T-helper 17 cell (primary cell): ENCODE measurements at regions not wholly inside any gene's neighbourhood (a gene's known extent, or its start where the extent isn't known, plus 50 kb on each side); places are given as distances from the start of the nearest gene placed in this dataset.
"Not testable (repeated sequence)": the region's sequence is repeated elsewhere in the genome, so short reads cannot be mapped to it uniquely, and the experiment has no call there.

Experiments used
- ATAC-seq: fragments of 150-1000 bp; cut with Tn5 transposase; 2 replicates; pipeline ENCODE4 v1.10.0; 2021; ENCODE audit warnings: mild to moderate bottlenecking, moderate library complexity
- DNase-seq, 3 donors: peaks; one replicate each; pipeline versions ENCODE4 v3.0.0 to v3.0.0-alpha.2; 2020 to 2021
- H3K9me3 ChIP-seq: one replicate; pipeline ENCODE4 v1.7.0; 2013; ENCODE audit warnings: low read length, mild to moderate bottlenecking; ENCODE audit not compliant: control insufficient read depth, poor library complexity, severe bottlenecking
- H3K27ac Mint-ChIP-seq: one replicate; pipeline ENCODE4 v1.8.0; 2022; ENCODE audit warnings: mild to moderate bottlenecking, moderate library complexity, mixed read lengths
- H3K27me3 Mint-ChIP-seq: one replicate; pipeline ENCODE4 v1.8.0; 2022; ENCODE audit warnings: mixed read lengths
- H3K36me3 Mint-ChIP-seq: one replicate; pipeline ENCODE4 v1.8.0; 2022; ENCODE audit warnings: low read depth, mixed read lengths
- H3K4me1 Mint-ChIP-seq: one replicate; pipeline ENCODE4 v1.8.0; 2022; ENCODE audit warnings: mild to moderate bottlenecking, mixed read lengths
- H3K4me3 Mint-ChIP-seq: one replicate; pipeline ENCODE4 v1.8.0; 2022; ENCODE audit warnings: mild to moderate bottlenecking, moderate library complexity, mixed read lengths

GRCh38 chr1:198846556-198846955, 207.7 kb downstream of the PTPRC start:
- DNase-seq (no peak), ATAC-seq (no peak)
- no peaks in the 10 kb centered on the region for H3K4me1 Mint-ChIP-seq
- no peak overlapping the region for H3K4me3 Mint-ChIP-seq
- H3K27me3 Mint-ChIP-seq = no peaks in the 10 kb centered on the region
- no peaks in the 10 kb centered on the region for H3K9me3 ChIP-seq
- no peak overlapping the region for H3K27ac Mint-ChIP-seq
- H3K36me3 Mint-ChIP-seq = no peaks in the 10 kb centered on the region

DNA sequence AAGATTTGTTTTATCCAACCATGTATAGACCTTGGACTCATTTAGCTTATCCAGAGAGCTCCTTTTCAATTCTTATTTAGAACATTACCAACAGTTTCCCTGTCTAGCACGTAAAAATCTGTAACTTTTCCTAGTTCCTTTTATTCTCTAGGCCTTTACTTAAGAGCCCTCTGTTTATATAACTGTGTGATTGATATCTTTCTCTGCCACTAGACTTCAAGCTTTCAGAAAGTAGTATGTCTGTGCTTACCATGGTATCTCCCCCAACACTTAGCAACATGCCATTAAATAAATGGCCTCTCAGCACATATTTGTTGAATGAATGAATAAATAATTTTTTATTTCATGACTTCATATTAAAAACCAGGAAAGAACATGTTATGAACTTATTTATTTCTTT, 209.4 kb downstream of the PTPRC start:
- ATAC-seq = no peak

GRCh38 chr1:198848649-198849048, 209.8 kb downstream of the PTPRC start:
- H3K36me3 Mint-ChIP-seq = no peaks in the 10 kb centered on the region
- no peak for DNase-seq
- no peak overlapping the region for H3K4me3 Mint-ChIP-seq

More for the DNA sequence above, 209.4 kb downstream of the PTPRC start:
- no peak for DNase-seq
- Mint-ChIP-seq H3K4me1 (no peaks in the 10 kb centered on the region), H3K27ac (no peak overlapping the region), H3K27me3 (no peaks in the 10 kb centered on the region), H3K36me3 (no peaks in the 10 kb centered on the region), H3K4me3 (no peak overlapping the region)
- no peaks in the 10 kb centered on the region for H3K9me3 ChIP-seq

DNA sequence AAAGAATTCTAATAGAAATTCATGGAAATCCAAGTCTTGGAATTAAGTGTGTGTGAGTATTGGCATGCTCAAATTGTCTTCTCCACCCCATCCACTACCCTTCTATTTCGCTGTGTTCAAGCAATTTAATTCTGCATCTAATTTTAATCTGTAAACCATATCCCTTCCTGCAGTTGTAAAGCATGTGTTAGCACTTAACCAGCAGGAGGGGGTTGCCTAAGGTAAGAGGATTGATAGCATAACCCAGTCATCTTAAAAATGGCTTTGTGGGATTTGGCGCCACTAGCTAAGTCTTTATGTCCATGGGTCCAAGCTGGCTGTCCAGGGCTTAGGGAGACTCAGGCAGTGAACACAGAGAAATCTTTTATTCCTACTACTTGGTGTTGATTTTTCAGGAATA, 210.3 kb downstream of the PTPRC start:
- H3K9me3 ChIP-seq = no peaks in the 10 kb centered on the region
- Mint-ChIP-seq H3K4me1 (no peaks in the 10 kb centered on the region), H3K36me3 (no peaks in the 10 kb centered on the region), H3K4me3 (no peak overlapping the region), H3K27me3 (no peaks in the 10 kb centered on the region), H3K27ac (no peak overlapping the region)
- DNase-seq (no peak), ATAC-seq (no peak)

More at GRCh38 chr1:198848649-198849048, 209.8 kb downstream of the PTPRC start:
- H3K27me3 Mint-ChIP-seq = no peaks in the 10 kb centered on the region
- ATAC-seq = no peak
- no peaks in the 10 kb centered on the region for H3K9me3 ChIP-seq
- H3K4me1 Mint-ChIP-seq = no peaks in the 10 kb centered on the region
- no peak overlapping the region for H3K27ac Mint-ChIP-seq

DNA sequence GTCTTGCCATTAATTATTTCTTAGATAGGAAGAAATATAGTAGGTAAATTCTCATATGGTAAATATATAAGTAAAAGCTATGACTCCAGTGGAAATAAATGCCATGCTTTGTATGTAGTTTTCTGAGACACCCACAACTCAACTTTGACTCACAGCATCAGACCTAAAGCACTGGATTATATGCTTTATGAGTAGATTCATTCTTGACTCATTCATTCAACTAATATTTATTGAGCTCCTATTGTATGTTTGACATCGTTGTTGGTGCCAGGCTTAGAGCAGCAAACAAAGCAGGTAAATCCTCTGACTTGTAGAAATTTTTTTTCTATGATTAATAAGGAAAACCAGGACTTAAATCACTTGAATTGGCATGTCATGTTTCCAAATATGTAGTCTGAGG, 211.4 kb downstream of the PTPRC start:
- ATAC-seq (no peak), DNase-seq (no peak)
- no peak overlapping the region for H3K4me3 Mint-ChIP-seq
- H3K4me1 Mint-ChIP-seq = no peaks in the 10 kb centered on the region
- H3K9me3 ChIP-seq = no peaks in the 10 kb centered on the region
- H3K36me3 Mint-ChIP-seq = no peaks in the 10 kb centered on the region
- no peaks in the 10 kb centered on the region for H3K27me3 Mint-ChIP-seq
- H3K27ac Mint-ChIP-seq = no peak overlapping the region

DNA sequence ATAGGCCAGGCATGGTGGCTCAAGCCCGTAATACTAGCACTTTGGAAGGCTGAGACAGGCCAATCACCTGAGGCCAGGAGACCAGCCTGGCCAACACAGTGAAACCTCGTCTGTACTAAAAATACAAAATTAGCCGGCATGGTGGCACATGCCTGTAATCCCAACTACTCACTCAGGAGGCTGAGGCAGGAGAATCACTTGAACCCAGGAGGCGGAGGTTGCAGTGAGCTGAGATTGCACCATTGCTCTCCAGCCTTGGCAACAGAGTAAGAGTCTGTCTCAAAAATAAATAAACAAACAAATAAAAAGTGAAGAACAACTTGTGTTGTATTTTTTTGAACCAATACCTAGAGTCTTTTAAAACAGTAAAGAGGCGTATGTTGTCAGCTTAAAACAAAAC, 212.1 kb downstream of the PTPRC start:
- H3K27me3 Mint-ChIP-seq, H3K4me1 Mint-ChIP-seq, DNase-seq, H3K4me3 Mint-ChIP-seq, H3K27ac Mint-ChIP-seq, H3K9me3 ChIP-seq, H3K36me3 Mint-ChIP-seq, ATAC-seq: not testable (repeated sequence)

DNA sequence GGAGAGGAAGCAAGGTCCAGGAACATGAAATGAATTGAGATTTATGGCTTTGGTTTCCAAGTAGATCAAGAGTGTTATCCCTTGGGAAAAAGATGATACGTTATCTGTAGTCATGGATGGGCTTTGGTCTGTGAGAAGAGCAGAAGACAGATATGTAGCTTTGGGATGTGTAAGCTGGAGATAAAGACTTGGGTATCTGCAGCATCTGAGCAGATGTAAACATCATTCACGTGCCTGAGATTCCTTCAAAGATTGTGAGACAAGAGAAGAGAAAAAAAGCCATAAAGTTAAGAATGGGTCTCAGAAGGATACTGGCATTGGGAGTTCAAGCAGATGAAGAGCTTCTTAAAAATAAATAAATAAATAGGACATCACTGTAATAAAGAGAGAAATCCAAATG, 217.8 kb downstream of the PTPRC start:
- Mint-ChIP-seq H3K27me3 (no peaks in the 10 kb centered on the region), H3K36me3 (peaks cover 2% of the 10 kb centered on the region), H3K4me1 (peaks cover 2% of the 10 kb centered on the region), H3K27ac (no peak overlapping the region), H3K4me3 (no peak overlapping the region)
- H3K9me3 ChIP-seq = no peaks in the 10 kb centered on the region
- no peak for ATAC-seq
- no peak for DNase-seq

DNA sequence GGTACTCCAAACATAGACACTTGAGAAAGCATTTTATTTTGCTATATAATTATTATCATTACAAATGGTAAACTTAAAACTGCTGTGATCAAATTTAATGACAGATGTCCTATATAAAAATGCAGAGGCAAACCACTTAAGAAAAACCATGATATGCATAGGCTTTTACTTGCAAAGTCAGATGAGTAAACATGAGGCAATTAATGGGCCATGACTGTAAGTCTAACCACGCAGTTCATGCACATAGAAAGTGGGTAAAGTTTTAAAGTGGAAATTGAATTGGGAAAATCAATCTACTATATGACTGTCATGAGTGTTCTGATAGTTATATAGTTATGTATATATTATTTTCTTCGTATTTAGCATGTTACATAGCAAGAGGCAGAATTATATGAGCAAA, 219.2 kb downstream of the PTPRC start:
- H3K27me3 Mint-ChIP-seq = no peaks in the 10 kb centered on the region
- no peak for ATAC-seq
- H3K36me3 Mint-ChIP-seq = peaks cover 2% of the 10 kb centered on the region
- H3K4me3 Mint-ChIP-seq = no peak overlapping the region
- no peak overlapping the region for H3K27ac Mint-ChIP-seq
- H3K9me3 ChIP-seq = no peaks in the 10 kb centered on the region
- H3K4me1 Mint-ChIP-seq = peaks cover 2% of the 10 kb centered on the region
- DNase-seq = no peak

GRCh38 chr1:198860371-198860770, 221.5 kb downstream of the PTPRC start:
- DNase-seq (no peak), ATAC-seq (no peak)
- H3K27ac Mint-ChIP-seq = no peak overlapping the region
- peaks cover 2% of the 10 kb centered on the region for H3K4me1 Mint-ChIP-seq
- no peak overlapping the region for H3K4me3 Mint-ChIP-seq
- no peaks in the 10 kb centered on the region for H3K9me3 ChIP-seq
- no peaks in the 10 kb centered on the region for H3K27me3 Mint-ChIP-seq
- peaks cover 2% of the 10 kb centered on the region for H3K36me3 Mint-ChIP-seq

- H3K36me3 Mint-ChIP-seq = peaks cover 2% of the 10 kb centered on the region
- peaks cover 2% of the 10 kb centered on the region for H3K4me1 Mint-ChIP-seq
- DNase-seq (no peak), ATAC-seq (no peak)
- no peak overlapping the region for H3K4me3 Mint-ChIP-seq
- no peak overlapping the region for H3K27ac Mint-ChIP-seq
- no peaks in the 10 kb centered on the region for H3K27me3 Mint-ChIP-seq
- no peaks in the 10 kb centered on the region for H3K9me3 ChIP-seq
These were observed 222.8 kb downstream of the PTPRC start for GRCh38 chr1:198861636-198862035.

- no peak for DNase-seq
- Mint-ChIP-seq H3K27me3 (no peaks in the 10 kb centered on the region), H3K36me3 (no peaks in the 10 kb centered on the region), H3K4me3 (no peak overlapping the region), H3K27ac (no peak overlapping the region), H3K4me1 (no peaks in the 10 kb centered on the region)
- H3K9me3 ChIP-seq = no peaks in the 10 kb centered on the region
- no peak for ATAC-seq
These were observed 225.9 kb downstream of the PTPRC start for GRCh38 chr1:198864695-198865094.

DNA sequence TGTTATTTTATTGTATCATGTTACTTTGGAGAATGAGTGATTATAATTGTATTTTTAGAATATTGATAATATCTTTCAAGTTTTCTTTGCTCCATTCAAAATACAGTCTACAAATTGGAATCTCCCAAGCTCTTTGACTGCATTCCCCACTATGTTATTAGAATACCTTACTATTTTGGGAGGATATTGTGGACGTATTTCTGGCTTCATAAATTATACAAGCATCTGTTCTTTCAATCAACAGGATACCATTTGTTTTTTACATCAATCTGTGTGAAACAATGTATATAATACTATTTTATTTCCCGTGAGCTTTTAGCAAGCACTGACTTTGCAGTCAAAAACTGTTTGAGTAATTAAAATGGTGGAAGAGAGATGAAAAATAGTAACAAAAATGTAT, 226.5 kb downstream of the PTPRC start:
- no peaks in the 10 kb centered on the region for H3K4me1 Mint-ChIP-seq
- H3K27ac Mint-ChIP-seq = no peak overlapping the region
- no peaks in the 10 kb centered on the region for H3K27me3 Mint-ChIP-seq
- no peaks in the 10 kb centered on the region for H3K9me3 ChIP-seq
- H3K36me3 Mint-ChIP-seq = no peaks in the 10 kb centered on the region
- no peak overlapping the region for H3K4me3 Mint-ChIP-seq
- DNase-seq = no peak
- ATAC-seq = no peak

GRCh38 chr1:198867182-198867581, 228.3 kb downstream of the PTPRC start:
- no peaks in the 10 kb centered on the region for H3K4me1 Mint-ChIP-seq
- no peak overlapping the region for H3K4me3 Mint-ChIP-seq
- no peak overlapping the region for H3K27ac Mint-ChIP-seq
- no peak for ATAC-seq
- no peaks in the 10 kb centered on the region for H3K9me3 ChIP-seq
- no peaks in the 10 kb centered on the region for H3K27me3 Mint-ChIP-seq
- DNase-seq = no peak
- no peaks in the 10 kb centered on the region for H3K36me3 Mint-ChIP-seq

- no peak for ATAC-seq
These were observed 234.9 kb downstream of the PTPRC start for GRCh38 chr1:198873696-198874230.

More at GRCh38 chr1:198873696-198874230, 234.9 kb downstream of the PTPRC start:
- H3K36me3 Mint-ChIP-seq = peaks cover 5% of the 10 kb centered on the region
- H3K4me1 Mint-ChIP-seq = no peaks in the 10 kb centered on the region
- DNase-seq = no peak
- no peak overlapping the region for H3K27ac Mint-ChIP-seq
- H3K27me3 Mint-ChIP-seq = no peaks in the 10 kb centered on the region
- no peaks in the 10 kb centered on the region for H3K9me3 ChIP-seq
- H3K4me3 Mint-ChIP-seq = no peak overlapping the region
